K562 (cell line): ENCODE measurements at regions not wholly inside any gene's neighbourhood (a gene's known extent, or its start where the extent isn't known, plus 50 kb on each side); places are given as distances from the start of the nearest gene placed in this dataset.

Source experiments
- ATAC-seq: fragments of 200-7000 bp; cut with Tn5 transposase; 3 replicates; pipeline ENCODE4 v1.9.1; 2020; ENCODE audit warnings: moderate library complexity
- BruUV-seq: library from RNA; stranded (reverse); fragments of 400-500 nt; replicated peaks from 2 replicates; lab custom pipeline; 2021; lab: Mats Ljungman, UMichigan
- CTCF ChIA-PET: fragments of 300-600 bp; formaldehyde crosslinking; extraction: SDS; loops from one replicate; lab custom pipeline; 2021; ENCODE audit warnings: low intra/inter-chr PET ratio; lab: Yijun Ruan, JAX
- POLR2A ChIA-PET: fragments of 300-600, 350-650 bp; sonication (Branson Sonifier 250); formaldehyde crosslinking; extraction: SDS; loops from one replicate; lab custom pipeline; 2021; ENCODE audit warnings: antibody characterized with exemption, inconsistent platforms; lab: Yijun Ruan, JAX
- DNase-seq, 4 experiments: peaks; one replicate each; pipeline versions ENCODE4 v3.0.0 to v3.0.0-alpha.2; 2011 to 2018; ENCODE audit warnings: low spot score in 3 of 4, mixed read lengths in 3 of 4; ENCODE audit errors: extremely low read depth in 1 of 4
- FAIRE-seq: peaks from 2 replicates; lab custom pipeline; 2011; peaks lifted over from hg19 to GRCh38; lab: Jason Lieb, UNC
- H2AFZ ChIP-seq: 2 replicates; pipeline ENCODE4 v1.6.0; 2011; ENCODE audit warnings: low read depth, low read length, control low read depth, inconsistent platforms
- H3K27ac ChIP-seq: fragments of 200-600 bp; 3 replicates; pipeline ENCODE4 v1.8.0; 2011; ENCODE audit warnings: low read depth, mild to moderate bottlenecking, control low read depth, inconsistent platforms, low read length, moderate library complexity, mixed read lengths; ENCODE audit errors: extremely low read depth
- H3K27me3 ChIP-seq, 2 experiments: fragments of 300-600 bp in 1 of 2; 2 replicates in 1 of 2; 3 replicates in 1 of 2; pipeline versions ENCODE4 v1.6.0 to v1.8.0; 2011; ENCODE audit warnings: inconsistent platforms in 2 of 2, low read length in 2 of 2, mild to moderate bottlenecking in 1 of 2, mixed read lengths in 1 of 2, moderate library complexity in 1 of 2; ENCODE audit not compliant: control insufficient read depth in 2 of 2, insufficient read depth in 2 of 2
- H3K36me3 ChIP-seq: fragments of 300-600 bp; 3 replicates; pipeline ENCODE4 v1.8.0; 2011; ENCODE audit warnings: mild to moderate bottlenecking, low read length, inconsistent platforms; ENCODE audit not compliant: control insufficient read depth, insufficient read depth
- H3K4me1 ChIP-seq, 2 experiments: fragments of 200-600 bp in 1 of 2; replicated peaks in 1 of 2; 2 replicates in 1 of 2; 3 replicates in 1 of 2; pipeline versions ENCODE4 v1.5.1 to v1.8.0; 2011; ENCODE audit warnings: inconsistent platforms in 2 of 2, low read length in 2 of 2, mild to moderate bottlenecking in 1 of 2, mixed read lengths in 1 of 2, moderate library complexity in 1 of 2; ENCODE audit not compliant: control insufficient read depth in 2 of 2, insufficient read depth in 2 of 2
- H3K4me2 ChIP-seq: 2 replicates; pipeline ENCODE4 v1.6.1; 2011; ENCODE audit warnings: low read length, control low read depth, inconsistent platforms, mixed read lengths; ENCODE audit not compliant: insufficient read depth
- H3K4me3 ChIP-seq: fragments of 200-600 bp; sonication (generic), shearing (Covaris generic); 2 replicates; pipeline ENCODE4 v1.5.1; 2016; ENCODE audit warnings: control low read depth, inconsistent platforms
- H3K79me2 ChIP-seq: fragments of 200-600 bp; 3 replicates; pipeline ENCODE4 v1.8.0; 2011; ENCODE audit warnings: low read length, inconsistent platforms; ENCODE audit not compliant: control insufficient read depth, insufficient read depth
- H3K9ac ChIP-seq, 2 experiments: 2 replicates each; pipeline versions ENCODE4 v1.6.0 to v1.6.1; 2011; ENCODE audit warnings: low read depth in 2 of 2, low read length in 2 of 2, control low read depth in 1 of 2, inconsistent platforms in 1 of 2, mild to moderate bottlenecking in 1 of 2, mixed read lengths in 1 of 2; ENCODE audit not compliant: insufficient read depth in 1 of 2
- H3K9me1 ChIP-seq: one replicate; pipeline ENCODE4 v1.6.0; 2011; ENCODE audit warnings: inconsistent platforms, mild to moderate bottlenecking, low read length, moderate library complexity; ENCODE audit not compliant: control insufficient read depth, insufficient read depth
- H3K9me3 ChIP-seq: replicated peaks from 2 replicates; pipeline ENCODE4 v1.5.1; 2011; ENCODE audit warnings: low read depth, low read length, inconsistent platforms; ENCODE audit not compliant: control insufficient read depth, insufficient read depth
- H4K20me1 ChIP-seq: replicated peaks from 2 replicates; pipeline ENCODE4 v1.6.1; 2011; ENCODE audit warnings: low read length, inconsistent platforms, mixed read lengths; ENCODE audit not compliant: control insufficient read depth, insufficient read depth
- CBX2 ChIP-seq: fragments of 200-600 bp; sonication (generic); IDR thresholded peaks from one replicate; pipeline ENCODE4 v1.6.1; 2012; ENCODE audit warnings: mild to moderate bottlenecking, low read length, inconsistent platforms; ENCODE audit not compliant: insufficient read depth, poor library complexity, severe bottlenecking
- CSDE1 ChIP-seq, 2 experiments: fragments of 450-650 bp; IDR thresholded peaks; 2 replicates each; pipeline ENCODE4 v1.6.1; 2016; ENCODE audit warnings: mild to moderate bottlenecking in 1 of 2
- DIDO1 ChIP-seq: fragments of 450-650 bp; IDR thresholded peaks from 2 replicates; pipeline ENCODE4 v1.6.1; 2016; ENCODE audit warnings: low read depth, missing biosample characterization, missing genetic modification characterization
- ESRRA ChIP-seq: fragments of 450-650 bp; IDR thresholded peaks from 2 replicates; pipeline ENCODE4 v1.6.1; 2014; ENCODE audit warnings: low read depth, mild to moderate bottlenecking, moderate library complexity, borderline replicate concordance
- HDGF ChIP-seq: fragments of 450-650 bp; IDR thresholded peaks from 2 replicates; pipeline ENCODE4 v1.6.1; 2016
- NCOA6 ChIP-seq: fragments of 450-650 bp; IDR thresholded peaks from 2 replicates; pipeline ENCODE4 v1.6.1; 2017; ENCODE audit warnings: mild to moderate bottlenecking
- PYGO2 ChIP-seq: fragments of 450-650 bp; IDR thresholded peaks from 2 replicates; pipeline ENCODE4 v1.6.1; 2016; ENCODE audit warnings: mild to moderate bottlenecking, missing genetic modification characterization, moderate library complexity, missing compliant biosample characterization
- RBBP5 ChIP-seq: fragments of 200-600 bp; sonication (generic); IDR thresholded peaks from 2 replicates; pipeline ENCODE4 v1.6.1; 2012; ENCODE audit warnings: borderline replicate concordance, mild to moderate bottlenecking, low read length, control low read depth, inconsistent platforms; ENCODE audit not compliant: insufficient read depth, poor library complexity, severe bottlenecking
- ZFP30 ChIP-seq: fragments of 250-450 bp; sonication (Bioruptor Pico); IDR thresholded peaks from 2 replicates; pipeline ENCODE4 v1.8.0; 2022; ENCODE audit warnings: moderate library complexity, mild to moderate bottlenecking, inconsistent platforms, borderline replicate concordance
- ZNF717 ChIP-seq: fragments of 250-450 bp; sonication (Bioruptor Pico); IDR thresholded peaks from 2 replicates; pipeline ENCODE4 v1.5.0; 2021
- WGBS: fragments of 100-300 bp; shearing (Covaris generic); methylation state at CpG from one replicate; pipeline ENCODE4 v1.1.6; 2016; ENCODE audit warnings: low coverage, mixed read lengths; ENCODE audit not compliant: insufficient coverage; ENCODE audit errors: missing lambda C conversion rate; 5-methylcytosine and 5-hydroxymethylcytosine counted together
- in situ Hi-C: fragments of 300-500 bp; cut with MboI; formaldehyde crosslinking; loops from 4 replicates; pipeline ENCODE4 v1.15.0; 2018; ENCODE audit warnings: inconsistent platforms, mixed read lengths
- intact Hi-C: fragments of 100-400 bp; cut with micrococcal nuclease; formaldehyde crosslinking; loops from 2 replicates; pipeline ENCODE4 v1.14.2; 2022
- TF ChIP-seq, protein P1 (sequence below): sonication (generic); formaldehyde crosslinking; IDR thresholded peaks from 2 replicates; pipeline ENCODE4 v1.8.0; 2022; ENCODE audit warnings: mild to moderate bottlenecking, missing genetic modification reagents

DNA sequence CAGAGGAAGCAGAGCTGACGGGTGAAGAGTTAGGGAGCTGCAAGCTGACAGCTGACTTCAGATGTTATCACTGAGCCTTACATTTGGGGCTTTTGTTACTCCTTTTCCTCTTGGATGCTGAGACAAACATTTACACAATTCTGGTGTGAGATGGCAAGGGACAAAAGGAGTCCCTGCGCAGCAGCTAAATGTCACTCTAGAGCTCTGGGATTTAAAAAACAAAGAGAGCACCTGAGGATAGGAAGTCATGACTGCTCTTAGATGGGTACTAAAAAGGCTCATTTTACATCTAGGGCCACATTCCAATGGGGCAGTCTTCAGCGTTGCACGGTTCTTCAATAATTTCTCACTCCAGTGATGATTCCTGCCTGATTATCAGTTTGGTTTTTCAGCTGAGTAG lies 204.5 kb downstream of the RAB38 start:
- no peak overlapping the region for H2AFZ ChIP-seq
- no peak overlapping the region for H3K4me2 ChIP-seq
- no peak overlapping the region for H3K9ac ChIP-seq
- WGBS: 6% methylated on average over 4 of the region's 4 CpGs
- no peaks in the 10 kb centered on the region for H3K9me3 ChIP-seq
- DNase-seq: no peak
- no peak overlapping the region for H3K27ac ChIP-seq
- intact Hi-C loops (no loop called here), in situ Hi-C loops (no loop called here)
- H3K79me2 ChIP-seq: no peaks in the 10 kb centered on the region
- no peak overlapping the region for H3K4me3 ChIP-seq
- ChIA-PET POLR2A (no interaction called here), CTCF (no interaction called here)
- no peak for FAIRE-seq
- no peaks in the 10 kb centered on the region for H3K9me1 ChIP-seq
- H4K20me1 ChIP-seq: no peaks in the 10 kb centered on the region
- no peak for TF ChIP-seq DIDO1
- TF ChIP-seq ESRRA: no peak
- no peak for TF ChIP-seq HDGF
- no peak for TF ChIP-seq ZFP30 (CRISPR knock-in tag)
- no peak for TF ChIP-seq CSDE1 (IDR thresholded peaks at IDR 0.05)
- no peaks in the 10 kb centered on the region for H3K27me3 ChIP-seq
- no peaks in the 10 kb centered on the region for H3K36me3 ChIP-seq
- no peak for ATAC-seq
- H3K4me1 ChIP-seq: no peaks in the 10 kb centered on the region
- BruUV-seq: no TSS peak

DNA sequence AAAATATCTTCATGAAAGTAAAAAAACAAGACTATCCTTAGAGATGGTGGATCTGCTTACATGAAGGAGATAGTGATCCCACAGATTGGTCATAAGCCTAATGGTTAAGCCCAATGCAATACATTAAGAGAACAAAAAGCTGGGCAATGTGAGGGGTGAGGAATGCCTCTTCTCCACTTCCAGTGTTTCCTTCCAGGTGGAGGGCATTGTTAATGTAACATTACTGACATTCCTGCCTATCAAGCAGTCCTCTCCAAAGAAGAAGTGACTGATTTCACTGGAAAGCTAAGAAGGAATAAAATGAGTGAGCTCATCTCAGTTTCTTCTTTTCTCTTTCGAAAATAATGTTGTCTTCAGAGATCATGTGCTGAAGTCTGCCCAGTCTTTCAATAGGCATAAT lies 207.8 kb downstream of the RAB38 start:
- no TSS peak for BruUV-seq
- intact Hi-C loops (no loop called here), in situ Hi-C loops (no loop called here)
- ChIA-PET POLR2A (no interaction called here), CTCF (no interaction called here)
- Histone ChIP-seq H3K4me1 (no peaks in the 10 kb centered on the region), H3K36me3 (no peaks in the 10 kb centered on the region), H3K27me3 (no peaks in the 10 kb centered on the region), H2AFZ (no peak overlapping the region), H3K27ac (no peak overlapping the region), H3K4me2 (no peak overlapping the region), H3K9me3 (no peaks in the 10 kb centered on the region), H3K79me2 (no peaks in the 10 kb centered on the region), H3K9me1 (no peaks in the 10 kb centered on the region), H4K20me1 (no peaks in the 10 kb centered on the region), H3K9ac (no peak overlapping the region), H3K4me3 (no peak overlapping the region)
- no peak for ATAC-seq
- no peak for DNase-seq
- TF ChIP-seq, protein P1, sequence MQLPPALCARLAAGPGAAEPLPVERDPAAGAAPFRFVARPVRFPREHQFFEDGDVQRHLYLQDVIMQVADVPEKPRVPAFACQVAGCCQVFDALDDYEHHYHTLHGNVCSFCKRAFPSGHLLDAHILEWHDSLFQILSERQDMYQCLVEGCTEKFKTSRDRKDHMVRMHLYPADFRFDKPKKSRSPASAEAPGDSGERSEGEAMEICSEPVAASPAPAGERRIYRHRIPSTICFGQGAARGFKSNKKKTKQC (CRISPR knock-in tag): no peak
- no peak for TF ChIP-seq ZNF717 (CRISPR knock-in tag)
- TF ChIP-seq NCOA6: no peak
- TF ChIP-seq PYGO2 (tag): no peak
- no peak for TF ChIP-seq RBBP5
- TF ChIP-seq CBX2: no peak
- WGBS: 0% methylated on average over 1 of the region's 1 CpG
- no peak for FAIRE-seq
